Trophoblast cell (in vitro differentiated cells and primary cell): ENCODE measurements at regions not wholly inside any gene's neighbourhood (a gene's known extent, or its start where the extent isn't known, plus 50 kb on each side); places are given as distances from the start of the nearest gene placed in this dataset.
A peak's percentile ranks its signal among the peaks of the same experiment; 100 is the strongest.

ENCODE experiments used
- DNase-seq, 2 donors: peaks; one replicate each; pipeline ENCODE4 v3.0.0-alpha.2; 2016
- H2AFZ ChIP-seq: 2 replicates; pipeline ENCODE4 v1.6.1; 2013; ENCODE audit warnings: low read length, moderate library complexity, mild to moderate bottlenecking; ENCODE audit not compliant: insufficient read depth, poor library complexity
- H2AK5ac ChIP-seq: 2 replicates; pipeline ENCODE4 v1.6.1; 2013; ENCODE audit warnings: mild to moderate bottlenecking, low read length
- H2BK120ac ChIP-seq: 2 replicates; pipeline ENCODE4 v1.6.1; 2013; ENCODE audit warnings: low read length, mild to moderate bottlenecking, moderate library complexity; ENCODE audit not compliant: insufficient read depth, poor library complexity
- H2BK12ac ChIP-seq: 2 replicates; pipeline ENCODE4 v1.6.1; 2013; ENCODE audit warnings: mild to moderate bottlenecking, low read length, moderate library complexity
- H2BK5ac ChIP-seq: 2 replicates; pipeline ENCODE4 v1.6.1; 2013; ENCODE audit warnings: low read length, low read depth, moderate library complexity, mild to moderate bottlenecking; ENCODE audit not compliant: poor library complexity
- H3K14ac ChIP-seq: 2 replicates; pipeline ENCODE4 v1.6.1; 2013; ENCODE audit warnings: mild to moderate bottlenecking, low read length
- H3K18ac ChIP-seq: 2 replicates; pipeline ENCODE4 v1.6.1; 2013; ENCODE audit warnings: mild to moderate bottlenecking, low read length
- H3K23ac ChIP-seq: 2 replicates; pipeline ENCODE4 v1.6.1; 2013; ENCODE audit warnings: low read length
- H3K27ac ChIP-seq: 2 replicates; pipeline ENCODE4 v1.5.1; 2013; ENCODE audit warnings: low read depth, mild to moderate bottlenecking, inconsistent platforms, low read length, moderate library complexity
- H3K27me3 ChIP-seq: 2 replicates; pipeline ENCODE4 v1.6.1; 2013; ENCODE audit warnings: inconsistent platforms, mild to moderate bottlenecking, low read length, moderate library complexity; ENCODE audit not compliant: insufficient read depth
- H3K36me3 ChIP-seq, 2 experiments: 1 replicate in 1 of 2; 2 replicates in 1 of 2; pipeline ENCODE4 v1.6.1; 2013; ENCODE audit warnings: low read length in 2 of 2, mild to moderate bottlenecking in 2 of 2, moderate library complexity in 1 of 2; ENCODE audit not compliant: insufficient read depth in 2 of 2, control insufficient read depth in 1 of 2
- H3K4ac ChIP-seq: 2 replicates; pipeline ENCODE4 v1.6.1; 2013; ENCODE audit warnings: low read depth, mild to moderate bottlenecking, low read length, moderate library complexity
- H3K4me1 ChIP-seq, 2 experiments: 1 replicate in 1 of 2; 2 replicates in 1 of 2; pipeline ENCODE4 v1.6.1; 2013; ENCODE audit warnings: low read length in 2 of 2, mild to moderate bottlenecking in 2 of 2, moderate library complexity in 1 of 2; ENCODE audit not compliant: insufficient read depth in 2 of 2, control insufficient read depth in 1 of 2
- H3K4me2 ChIP-seq: 2 replicates; pipeline ENCODE4 v1.6.1; 2013; ENCODE audit warnings: inconsistent platforms, mild to moderate bottlenecking, low read length, moderate library complexity
- H3K4me3 ChIP-seq: 2 replicates; pipeline ENCODE4 v1.5.1; 2013; ENCODE audit warnings: mild to moderate bottlenecking, low read depth, low read length, inconsistent platforms
- H3K79me1 ChIP-seq: one replicate; pipeline ENCODE4 v1.6.1; 2013; ENCODE audit warnings: low read length
- H3K79me2 ChIP-seq: 2 replicates; pipeline ENCODE4 v1.6.1; 2013; ENCODE audit warnings: low read length, mild to moderate bottlenecking; ENCODE audit not compliant: control insufficient read depth, insufficient read depth, poor library complexity
- H3K9ac ChIP-seq: 2 replicates; pipeline ENCODE4 v1.6.1; 2013; ENCODE audit warnings: mild to moderate bottlenecking, low read length
- H3K9me3 ChIP-seq: 2 replicates; pipeline ENCODE4 v1.6.1; 2013; ENCODE audit warnings: low read depth, mild to moderate bottlenecking, control low read depth, inconsistent platforms, low read length; ENCODE audit not compliant: insufficient read depth
- H4K12ac ChIP-seq: 2 replicates; pipeline ENCODE4 v1.6.1; 2013; ENCODE audit warnings: low read depth, mild to moderate bottlenecking, low read length, moderate library complexity
- H4K8ac ChIP-seq: 2 replicates; pipeline ENCODE4 v1.6.1; 2013; ENCODE audit warnings: low read depth, mild to moderate bottlenecking, low read length, moderate library complexity
- H4K91ac ChIP-seq: one replicate; pipeline ENCODE4 v1.6.1; 2013; ENCODE audit warnings: low read depth, mild to moderate bottlenecking, low read length, moderate library complexity
- WGBS: extraction: QIAGEN DNeasy Blood & Tissue Kit; methylation state at CpG from one replicate; pipeline ENCODE4 v1.1.7; 2013; ENCODE audit warnings: missing lambda C conversion rate; ENCODE audit not compliant: insufficient read length, insufficient coverage; ENCODE audit errors: extremely low coverage; 5-methylcytosine and 5-hydroxymethylcytosine counted together

DNA sequence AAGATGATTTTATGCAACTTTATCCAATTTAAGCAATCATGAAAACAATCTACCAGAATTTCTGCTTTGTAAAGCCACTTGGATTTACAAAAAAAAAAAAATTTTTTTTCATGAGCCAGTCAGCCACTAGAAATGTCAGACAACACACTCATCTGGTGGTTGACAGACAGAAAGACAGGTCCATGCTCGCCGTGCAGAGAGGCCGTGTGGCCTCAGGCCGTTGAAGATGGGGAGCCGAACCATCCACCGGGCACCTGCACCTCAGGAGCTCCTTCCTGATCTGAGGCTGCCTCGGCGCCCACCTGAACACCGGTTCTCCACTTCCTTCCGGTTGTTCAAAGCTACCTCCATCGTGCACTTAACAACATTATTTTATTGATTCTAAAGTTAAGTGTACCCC lies 138.0 kb upstream of the IRX4 start:
- Histone ChIP-seq H4K91ac (no peak overlapping the region), H3K14ac (no peak overlapping the region), H3K27ac (no peak overlapping the region), H2BK120ac (no peak overlapping the region), H3K23ac (no peak overlapping the region), H3K36me3 (no peaks in the 10 kb centered on the region), H3K4ac (no peak overlapping the region), H3K9me3 (peaks cover 2% of the 10 kb centered on the region), H2BK12ac (no peak overlapping the region), H2AFZ (no peak overlapping the region), H3K18ac (no peak overlapping the region), H4K8ac (no peak overlapping the region), H3K4me3 (no peak overlapping the region), H3K9ac (no peak overlapping the region), H3K4me2 (no peak overlapping the region), H3K79me2 (no peaks in the 10 kb centered on the region), H3K4me1 (no peaks in the 10 kb centered on the region), H4K12ac (no peak overlapping the region), H2BK5ac (no peak overlapping the region), H3K79me1 (no peaks in the 10 kb centered on the region), H2AK5ac (no peak overlapping the region), H3K27me3 (no peaks in the 10 kb centered on the region)
- DNase-seq: no peak
- WGBS: no CpG with 5 or more reads among the region's 11 CpGs

DNA sequence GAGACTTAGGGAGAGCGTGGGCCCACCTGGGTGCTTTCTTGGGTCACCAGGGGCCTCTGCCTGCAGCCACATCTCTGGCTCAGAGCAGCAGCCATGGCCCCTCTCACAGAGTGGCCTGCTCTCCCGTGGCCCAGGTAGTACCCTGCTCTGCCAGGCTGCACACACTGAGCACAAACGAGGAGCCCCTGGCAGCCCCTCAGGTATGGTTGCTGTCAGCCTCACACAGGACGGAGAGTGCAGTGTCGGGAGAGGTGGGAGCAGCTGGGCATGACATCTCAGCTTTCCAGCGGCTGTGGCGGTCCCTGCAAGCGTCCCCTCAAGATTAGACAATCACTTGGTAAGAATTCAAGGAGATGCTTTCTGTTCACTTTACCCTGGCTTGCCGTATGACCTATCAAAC lies 137.0 kb upstream of the IRX4 start:
- Histone ChIP-seq H3K79me2 (no peaks in the 10 kb centered on the region), H2AFZ (no peak overlapping the region), H2BK12ac (no peak overlapping the region), H2BK5ac (no peak overlapping the region), H3K36me3 (no peaks in the 10 kb centered on the region), H3K79me1 (no peaks in the 10 kb centered on the region), H2BK120ac (no peak overlapping the region), H3K9me3 (peaks cover 2% of the 10 kb centered on the region), H3K23ac (no peak overlapping the region), H4K91ac (no peak overlapping the region), H2AK5ac (no peak overlapping the region), H3K4me3 (no peak overlapping the region), H3K27ac (no peak overlapping the region), H3K9ac (no peak overlapping the region), H3K4me2 (no peak overlapping the region), H3K14ac (no peak overlapping the region), H4K12ac (no peak overlapping the region), H3K18ac (no peak overlapping the region), H3K4me1 (no peaks in the 10 kb centered on the region), H3K27me3 (no peaks in the 10 kb centered on the region), H3K4ac (no peak overlapping the region), H4K8ac (no peak overlapping the region)
- no CpG with 5 or more reads among the region's 9 CpGs for WGBS
- DNase-seq: no peak

DNA sequence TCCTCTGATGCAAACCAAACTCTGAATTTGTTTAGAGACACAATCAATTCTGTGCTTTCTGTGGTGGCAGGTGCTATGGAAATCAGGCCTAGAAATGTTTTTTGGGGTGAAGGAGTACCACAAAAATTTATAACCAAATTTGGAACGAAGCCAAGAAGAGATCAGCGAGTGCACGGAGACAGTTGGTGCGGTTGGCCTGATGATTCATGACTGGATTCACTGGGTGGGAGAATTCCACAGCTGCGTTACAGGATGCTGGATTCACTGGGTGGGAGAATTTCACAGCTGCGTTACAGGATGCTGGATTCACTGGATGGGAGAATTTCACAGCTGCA lies 135.6 kb upstream of the IRX4 start:
- H2BK120ac ChIP-seq: no peak overlapping the region
- H3K4me1 ChIP-seq: no peaks in the 10 kb centered on the region
- H2BK5ac ChIP-seq: no peak overlapping the region
- no peak overlapping the region for H2BK12ac ChIP-seq
- no peaks in the 10 kb centered on the region for H3K27me3 ChIP-seq
- H3K36me3 ChIP-seq: no peaks in the 10 kb centered on the region
- H3K9me3 ChIP-seq: peaks cover 2% of the 10 kb centered on the region
- no peak overlapping the region for H3K27ac ChIP-seq
- no peak overlapping the region for H2AK5ac ChIP-seq
- no peak overlapping the region for H3K9ac ChIP-seq
- H3K18ac ChIP-seq: no peak overlapping the region
- no peak overlapping the region for H4K8ac ChIP-seq
- no peak overlapping the region for H3K4ac ChIP-seq
- no peaks in the 10 kb centered on the region for H3K79me2 ChIP-seq
- H3K4me3 ChIP-seq: no peak overlapping the region
- H4K91ac ChIP-seq: no peak overlapping the region
- H2AFZ ChIP-seq: no peak overlapping the region
- no peak overlapping the region for H3K4me2 ChIP-seq
- no peaks in the 10 kb centered on the region for H3K79me1 ChIP-seq
- DNase-seq: no peak
- H4K12ac ChIP-seq: no peak overlapping the region
- H3K14ac ChIP-seq: no peak overlapping the region
- WGBS: no CpG with 5 or more reads among the region's 6 CpGs
- no peak overlapping the region for H3K23ac ChIP-seq

DNA sequence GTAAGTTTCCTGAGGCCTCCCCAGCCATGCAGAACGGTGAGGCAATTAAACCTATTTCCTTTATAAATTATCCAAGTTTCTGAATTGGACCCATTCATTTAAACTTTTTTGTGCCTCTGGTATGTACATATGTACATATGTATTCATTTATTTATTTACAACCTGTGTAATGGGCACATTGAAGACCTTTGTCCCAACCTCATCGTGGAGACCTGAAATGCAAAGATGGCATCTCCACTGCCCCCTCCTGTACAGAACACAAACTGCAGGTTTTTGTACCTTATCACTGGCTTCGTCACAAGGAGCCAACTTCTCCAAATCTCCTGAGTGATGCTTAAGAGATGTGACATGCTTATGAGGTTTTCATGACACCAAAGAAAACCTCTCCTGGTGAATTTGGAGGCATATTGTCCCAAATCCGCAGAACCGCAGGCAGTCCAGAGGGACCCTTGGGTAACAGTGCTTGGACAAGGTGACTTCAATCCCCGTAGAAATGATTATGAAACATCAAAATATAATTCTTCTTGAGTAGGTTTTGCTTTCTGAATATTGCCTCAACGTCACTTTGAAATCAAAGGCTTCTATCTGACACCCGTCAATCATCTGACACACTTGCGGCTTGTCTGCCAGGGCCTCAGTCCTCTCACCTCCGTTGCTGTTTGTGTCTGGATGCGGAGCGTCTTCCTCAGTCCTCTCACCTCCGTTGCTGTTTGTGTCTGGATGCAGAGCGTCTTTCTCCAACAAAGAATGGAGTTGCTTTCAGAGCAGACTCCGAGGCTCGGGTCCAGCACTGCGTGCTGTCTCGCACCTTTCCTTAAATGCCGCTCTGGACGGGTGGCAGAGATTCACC lies 135.0 kb upstream of the IRX4 start:
- H4K12ac ChIP-seq: no peak overlapping the region
- H3K4me1 ChIP-seq: no peaks in the 10 kb centered on the region
- WGBS: no CpG with 5 or more reads among the region's 20 CpGs
- no peak overlapping the region for H2AK5ac ChIP-seq
- no peak overlapping the region for H3K9ac ChIP-seq
- no peaks in the 10 kb centered on the region for H3K36me3 ChIP-seq
- no peak overlapping the region for H3K14ac ChIP-seq
- H2BK120ac ChIP-seq: no peak overlapping the region
- H3K4me3 ChIP-seq: no peak overlapping the region
- H4K8ac ChIP-seq: no peak overlapping the region
- no peak overlapping the region for H3K18ac ChIP-seq
- no peak overlapping the region for H3K23ac ChIP-seq
- peaks cover 2% of the 10 kb centered on the region for H3K9me3 ChIP-seq
- H3K4ac ChIP-seq: no peak overlapping the region
- no peak overlapping the region for H2BK5ac ChIP-seq
- DNase-seq: peak; percentile 27 to 56
- no peak overlapping the region for H2BK12ac ChIP-seq
- H3K79me1 ChIP-seq: no peaks in the 10 kb centered on the region
- H3K27me3 ChIP-seq: no peaks in the 10 kb centered on the region
- no peaks in the 10 kb centered on the region for H3K79me2 ChIP-seq
- no peak overlapping the region for H3K27ac ChIP-seq
- H2AFZ ChIP-seq: no peak overlapping the region
- no peak overlapping the region for H3K4me2 ChIP-seq
- H4K91ac ChIP-seq: no peak overlapping the region
